ENCODE measurements at regions not wholly inside any gene's neighbourhood (a gene's known extent, or its start where the extent isn't known, plus 50 kb on each side); places are given as distances from the start of the nearest gene placed in this dataset.

GRCh38 chr5:73357576-73357975 lies 91.0 kb downstream of the FOXD1 start:
- Histone ChIP-seq H3K27ac (ENCODE audit: control insufficient read depth, insufficient read depth) (no peak overlapping the region), H4K20me1 (ENCODE audit: control insufficient read depth, insufficient read depth) (no peaks in the 10 kb centered on the region), H3K4me1 (ENCODE audit: control insufficient read depth, insufficient read depth, low read length) (no peaks in the 10 kb centered on the region), H2AFZ (ENCODE audit: control insufficient read depth, low read depth, low read length) (no peak overlapping the region), H3K27me3 (replicated peaks in 1 of 2; ENCODE audit: control insufficient read depth in 2 of 2, insufficient read depth in 2 of 2, low read length in 1 of 2) (no peaks in the 10 kb centered on the region; a peak in 1 of 4 replicates), H3K36me3 (ENCODE audit: control insufficient read depth in 2 of 2, insufficient read depth in 2 of 2, low read length in 1 of 2) (no peaks in the 10 kb centered on the region), H3K4me3 (no peak overlapping the region), H3K4me2 (ENCODE audit: control insufficient read depth, insufficient read depth) (no peak overlapping the region), H3K9me3 (replicated peaks; ENCODE audit: control insufficient read depth, insufficient read depth, low read length) (no peaks in the 10 kb centered on the region; the same call in 2 of the 3 replicates), H3K79me2 (ENCODE audit: control insufficient read depth, insufficient read depth, low read length) (no peaks in the 10 kb centered on the region), H3K9ac (ENCODE audit: control insufficient read depth, insufficient read depth, low read length) (no peak overlapping the region)
- intact Hi-C loops (cut with micrococcal nuclease; ENCODE audit: unreplicated experiment) (no loop called here), in situ Hi-C loops (cut with MboI) (no loop called here)
- TF ChIP-seq SUZ12 (IDR thresholded peaks at IDR 0.05; ENCODE audit: unreplicated experiment) (no peak), KDM1A (IDR thresholded peaks at IDR 0.05; ENCODE audit: borderline replicate concordance) (no peak), YY1 (IDR thresholded peaks at IDR 0.05; ENCODE audit: low read depth, low read length) (no peak)
- ChIA-PET POLR2A (no interaction called here), SMC1A (ENCODE audit: uncharacterized antibody, unreplicated experiment) (no interaction called here), CTCF (no interaction called here), RAD21 (ENCODE audit: unreplicated experiment) (no interaction called here)
- no TSS peak for BruUV-seq (replicated peaks)
- FAIRE-seq: no peak
- ATAC-seq: no peak
- DNase-seq (ENCODE audit: low read depth, low spot score): no peak
- WGBS (ENCODE audit: insufficient coverage, insufficient replicate concordance, low lambda C conversion rate, missing lambda C conversion rate): 41% methylated on average over 3 of the region's 3 CpGs

- no peaks in the 10 kb centered on the region for H3K79me2 ChIP-seq (ENCODE audit: control insufficient read depth, insufficient read depth, low read length)
- SMC1A ChIA-PET (ENCODE audit: uncharacterized antibody, unreplicated experiment): no interaction called here
- DNase-seq (ENCODE audit: low read depth, low spot score) (no peak), ATAC-seq (no peak), FAIRE-seq (no peak)
- RAD21 ChIA-PET (ENCODE audit: unreplicated experiment): no interaction called here
- no peak overlapping the region for H3K4me2 ChIP-seq (ENCODE audit: control insufficient read depth, insufficient read depth)
- in situ Hi-C loops (cut with MboI): no loop called here
- 0% methylated on average over 1 of the region's 1 CpG for WGBS (ENCODE audit: insufficient coverage, insufficient replicate concordance, low lambda C conversion rate, missing lambda C conversion rate)
- BruUV-seq (replicated peaks): no TSS peak
- H3K36me3 ChIP-seq (ENCODE audit: control insufficient read depth in 2 of 2, insufficient read depth in 2 of 2, low read length in 1 of 2): no peaks in the 10 kb centered on the region
- H3K4me3 ChIP-seq: no peak overlapping the region
- H4K20me1 ChIP-seq (ENCODE audit: control insufficient read depth, insufficient read depth): no peaks in the 10 kb centered on the region
- no peak overlapping the region for H3K27ac ChIP-seq (ENCODE audit: control insufficient read depth, insufficient read depth)
- TF ChIP-seq KLF5 (IDR thresholded peaks at IDR 0.05; ENCODE audit: partially characterized antibody) (no peak), ZSCAN29 (IDR thresholded peaks at IDR 0.05) (no peak), ZNF384 (IDR thresholded peaks at IDR 0.05; ENCODE audit: borderline replicate concordance, low read depth, low read length) (no peak), SMC3 (IDR thresholded peaks at IDR 0.05; ENCODE audit: borderline replicate concordance, low read length) (no peak), NR2C1 (IDR thresholded peaks at IDR 0.05) (no peak), PRDM15 (CRISPR knock-in tag; IDR thresholded peaks at IDR 0.05) (no peak)
- TF ChIP-seq, protein P1, sequence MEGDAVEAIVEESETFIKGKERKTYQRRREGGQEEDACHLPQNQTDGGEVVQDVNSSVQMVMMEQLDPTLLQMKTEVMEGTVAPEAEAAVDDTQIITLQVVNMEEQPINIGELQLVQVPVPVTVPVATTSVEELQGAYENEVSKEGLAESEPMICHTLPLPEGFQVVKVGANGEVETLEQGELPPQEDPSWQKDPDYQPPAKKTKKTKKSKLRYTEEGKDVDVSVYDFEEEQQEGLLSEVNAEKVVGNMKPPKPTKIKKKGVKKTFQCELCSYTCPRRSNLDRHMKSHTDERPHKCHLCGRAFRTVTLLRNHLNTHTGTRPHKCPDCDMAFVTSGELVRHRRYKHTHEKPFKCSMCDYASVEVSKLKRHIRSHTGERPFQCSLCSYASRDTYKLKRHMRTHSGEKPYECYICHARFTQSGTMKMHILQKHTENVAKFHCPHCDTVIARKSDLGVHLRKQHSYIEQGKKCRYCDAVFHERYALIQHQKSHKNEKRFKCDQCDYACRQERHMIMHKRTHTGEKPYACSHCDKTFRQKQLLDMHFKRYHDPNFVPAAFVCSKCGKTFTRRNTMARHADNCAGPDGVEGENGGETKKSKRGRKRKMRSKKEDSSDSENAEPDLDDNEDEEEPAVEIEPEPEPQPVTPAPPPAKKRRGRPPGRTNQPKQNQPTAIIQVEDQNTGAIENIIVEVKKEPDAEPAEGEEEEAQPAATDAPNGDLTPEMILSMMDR (IDR thresholded peaks at IDR 0.05 in 2 of 3, conservative IDR thresholded peaks at IDR 0.05 in 1 of 3; ENCODE audit: control insufficient read depth in 2 of 3, extremely low read depth in 1 of 3, insufficient read depth in 1 of 3, low read depth in 3 of 3, low read length in 3 of 3): no peak
- POLR2A ChIA-PET: no interaction called here
- H3K9ac ChIP-seq (ENCODE audit: control insufficient read depth, insufficient read depth, low read length): no peak overlapping the region
- intact Hi-C loops (cut with micrococcal nuclease; ENCODE audit: unreplicated experiment): no loop called here
- no peaks in the 10 kb centered on the region; a peak in 1 of 4 replicates for H3K27me3 ChIP-seq (replicated peaks in 1 of 2; ENCODE audit: control insufficient read depth in 2 of 2, insufficient read depth in 2 of 2, low read length in 1 of 2)
- no peaks in the 10 kb centered on the region for H3K4me1 ChIP-seq (ENCODE audit: control insufficient read depth, insufficient read depth, low read length)
- H3K9me3 ChIP-seq (replicated peaks; ENCODE audit: control insufficient read depth, insufficient read depth, low read length): no peaks in the 10 kb centered on the region
- H2AFZ ChIP-seq (ENCODE audit: control insufficient read depth, low read depth, low read length): no peak overlapping the region
- CTCF ChIA-PET: interaction anchor here (1.3 kb wide), 1 partner anchor 10 kb away, joined by 3 read pairs; no protein-coding TSS in a partner anchor
Observed at GRCh38 chr5:73355108-73355507, 93.5 kb downstream of the FOXD1 start.
